SK-N-SH (cell line): ENCODE measurements at regions not wholly inside any gene's neighbourhood (a gene's known extent, or its start where the extent isn't known, plus 50 kb on each side); places are given as distances from the start of the nearest gene placed in this dataset.

Experiments used
- CTCF ChIA-PET: fragments of 300-600, 350-600 bp; formaldehyde crosslinking; extraction: SDS; loops from one replicate; lab custom pipeline; 2021; lab: Yijun Ruan, JAX
- POLR2A ChIA-PET: fragments of 350-600 bp; sonication (Branson Sonifier 250); formaldehyde crosslinking; extraction: SDS; loops from one replicate; lab custom pipeline; 2020; ENCODE audit warnings: antibody characterized with exemption, inconsistent platforms; lab: Yijun Ruan, JAX
- DNase-seq: peaks from one replicate; pipeline ENCODE4 v3.0.0; 2012
- H2AFZ ChIP-seq: fragments of 200-600 bp; sonication (generic); 2 replicates; pipeline ENCODE4 v1.8.1; 2016; ENCODE audit warnings: antibody characterized with exemption, mild to moderate bottlenecking, low read depth
- H3F3A ChIP-seq: fragments of 200-600 bp; sonication (generic); replicated peaks from 2 replicates; pipeline ENCODE3; 2016; ENCODE audit warnings: antibody characterized with exemption, mild to moderate bottlenecking; ENCODE audit not compliant: insufficient read depth
- H3K27ac ChIP-seq, 2 experiments: fragments of 200-500 bp in 1 of 2; fragments of 200-600 bp in 1 of 2; sonication (Bioruptor generic) in 1 of 2; sonication (generic), shearing (Covaris generic) in 1 of 2; 2 replicates each; pipeline versions ENCODE4 v1.5.1 to v1.6.1; 2014 to 2016; ENCODE audit warnings: low read depth in 2 of 2, inconsistent platforms in 1 of 2, low read length in 1 of 2, mild to moderate bottlenecking in 1 of 2, mixed read lengths in 1 of 2
- H3K27me3 ChIP-seq: fragments of 200-600 bp; sonication (generic), shearing (Covaris generic); 2 replicates; pipeline ENCODE4 v1.6.1; 2016; ENCODE audit warnings: mixed run types; ENCODE audit not compliant: insufficient read depth
- H3K36me3 ChIP-seq, 2 experiments: fragments of 200-500 bp in 1 of 2; fragments of 200-600 bp in 1 of 2; sonication (Bioruptor generic) in 1 of 2; sonication (generic) in 1 of 2; replicated peaks in 1 of 2; 2 replicates each; pipeline versions ENCODE3 to v1.5.1; 2014 to 2016; ENCODE audit warnings: low read length in 1 of 2, mild to moderate bottlenecking in 1 of 2; ENCODE audit not compliant: insufficient read depth in 2 of 2, control insufficient read depth in 1 of 2
- H3K4me1 ChIP-seq, 2 experiments: fragments of 200-500 bp in 1 of 2; fragments of 200-600 bp in 1 of 2; sonication (Bioruptor generic) in 1 of 2; sonication (generic), shearing (Covaris generic) in 1 of 2; 2 replicates each; pipeline versions ENCODE4 v1.5.1 to v1.6.1; 2014 to 2016; ENCODE audit warnings: low read depth in 1 of 2, low read length in 1 of 2, mixed run types in 1 of 2; ENCODE audit not compliant: insufficient read depth in 2 of 2, control insufficient read depth in 1 of 2
- H3K4me2 ChIP-seq: fragments of 200-600 bp; sonication (generic), shearing (Covaris generic); 2 replicates; pipeline ENCODE4 v1.6.1; 2017; ENCODE audit warnings: mixed run types
- H3K4me3 ChIP-seq, 2 experiments: fragments of 200-500 bp in 1 of 2; fragments of 200-600 bp in 1 of 2; sonication (Bioruptor generic) in 1 of 2; sonication (generic), shearing (Covaris generic) in 1 of 2; 2 replicates each; pipeline versions ENCODE4 v1.5.1 to v1.8.1; 2014 to 2016; ENCODE audit warnings: low read depth in 2 of 2, inconsistent platforms in 1 of 2, low read length in 1 of 2, mild to moderate bottlenecking in 1 of 2, mixed read lengths in 1 of 2, moderate library complexity in 1 of 2
- H3K79me2 ChIP-seq: fragments of 200-600 bp; sonication (generic); 2 replicates; pipeline ENCODE4 v1.8.1; 2017; ENCODE audit warnings: mild to moderate bottlenecking; ENCODE audit not compliant: insufficient read depth
- H3K9ac ChIP-seq: fragments of 200-600 bp; sonication (generic); 2 replicates; pipeline ENCODE4 v1.6.1; 2017; ENCODE audit warnings: mixed run types
- H3K9me2 ChIP-seq: fragments of 200-600 bp; sonication (generic); 2 replicates; pipeline ENCODE4 v1.6.1; 2017; ENCODE audit warnings: mixed run types
- H3K9me3 ChIP-seq: fragments of 200-600 bp; sonication (generic); 2 replicates; pipeline ENCODE4 v1.6.1; 2017; ENCODE audit warnings: mixed run types, mild to moderate bottlenecking, moderate library complexity
- H4K20me1 ChIP-seq: fragments of 200-600 bp; sonication (generic); 2 replicates; pipeline ENCODE4 v1.6.1; 2017; ENCODE audit warnings: mild to moderate bottlenecking, mixed run types; ENCODE audit not compliant: insufficient read depth
- GABPA ChIP-seq: IDR thresholded peaks from 2 replicates; pipeline ENCODE4 v1.4.0; 2012; ENCODE audit warnings: low read depth, mild to moderate bottlenecking
- MAX ChIP-seq: IDR thresholded peaks from 2 replicates; pipeline ENCODE4 v1.4.0; 2012; ENCODE audit warnings: low read depth
- MEF2A ChIP-seq: IDR thresholded peaks from 2 replicates; pipeline ENCODE4 v1.4.0; 2012; ENCODE audit warnings: low read depth, borderline replicate concordance
- MXI1 ChIP-seq: IDR thresholded peaks from 2 replicates; pipeline ENCODE4 v1.6.1; 2012; ENCODE audit warnings: mild to moderate bottlenecking, low read depth, low read length, improper control_type of control experiment
- RFX5 ChIP-seq: IDR thresholded peaks from 2 replicates; pipeline ENCODE4 v1.6.1; 2012; ENCODE audit warnings: mild to moderate bottlenecking, improper control_type of control experiment, low read length
- TAF1 ChIP-seq: IDR thresholded peaks from 2 replicates; pipeline ENCODE4 v1.6.1; 2012; ENCODE audit warnings: low read depth, mild to moderate bottlenecking, low read length, moderate library complexity, borderline replicate concordance
- USF2 ChIP-seq: fragments of 150-350 bp; IDR thresholded peaks from 2 replicates; pipeline ENCODE4 v1.6.1; 2017; ENCODE audit warnings: antibody characterized with exemption, low read length, low read depth, borderline replicate concordance
- WGBS: methylation state at CpG from one replicate; pipeline ENCODE4 v1.1.6; 2017; ENCODE audit warnings: low lambda C conversion rate; 5-methylcytosine and 5-hydroxymethylcytosine counted together
- TF ChIP-seq, protein P1 (sequence below): IDR thresholded peaks from 2 replicates; pipeline ENCODE4; 2012
- TF ChIP-seq, protein P2 (sequence below): IDR thresholded peaks from 2 replicates; pipeline ENCODE4 v1.6.1; 2012; ENCODE audit warnings: mild to moderate bottlenecking, low read depth, low read length, moderate library complexity
- TF ChIP-seq, protein P3 (sequence below): fragments of 200-600 bp; sonication (generic); IDR thresholded peaks from 2 replicates; pipeline ENCODE4 v1.6.1; 2017; ENCODE audit warnings: antibody characterized with exemption, mild to moderate bottlenecking, moderate library complexity

- peaks cover 0 to 14% of the 10 kb centered on the region in 2 experiments; a peak in 2 of 4 replicates for H3K4me1 ChIP-seq
- no peak overlapping the region for H2AFZ ChIP-seq
- H3K79me2 ChIP-seq: no peaks in the 10 kb centered on the region
- no peaks in the 10 kb centered on the region for H3K36me3 ChIP-seq
- no peak overlapping the region for H3K27ac ChIP-seq
- 86% methylated on average over 4 of the region's 4 CpGs for whole genome bisulfite sequencing
- TF ChIP-seq, protein P1, sequence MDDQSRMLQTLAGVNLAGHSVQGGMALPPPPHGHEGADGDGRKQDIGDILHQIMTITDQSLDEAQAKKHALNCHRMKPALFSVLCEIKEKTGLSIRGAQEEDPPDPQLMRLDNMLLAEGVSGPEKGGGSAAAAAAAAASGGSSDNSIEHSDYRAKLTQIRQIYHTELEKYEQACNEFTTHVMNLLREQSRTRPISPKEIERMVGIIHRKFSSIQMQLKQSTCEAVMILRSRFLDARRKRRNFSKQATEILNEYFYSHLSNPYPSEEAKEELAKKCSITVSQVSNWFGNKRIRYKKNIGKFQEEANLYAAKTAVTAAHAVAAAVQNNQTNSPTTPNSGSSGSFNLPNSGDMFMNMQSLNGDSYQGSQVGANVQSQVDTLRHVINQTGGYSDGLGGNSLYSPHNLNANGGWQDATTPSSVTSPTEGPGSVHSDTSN: no peak
- no peak for TF ChIP-seq USF2
- TF ChIP-seq, protein P2, sequence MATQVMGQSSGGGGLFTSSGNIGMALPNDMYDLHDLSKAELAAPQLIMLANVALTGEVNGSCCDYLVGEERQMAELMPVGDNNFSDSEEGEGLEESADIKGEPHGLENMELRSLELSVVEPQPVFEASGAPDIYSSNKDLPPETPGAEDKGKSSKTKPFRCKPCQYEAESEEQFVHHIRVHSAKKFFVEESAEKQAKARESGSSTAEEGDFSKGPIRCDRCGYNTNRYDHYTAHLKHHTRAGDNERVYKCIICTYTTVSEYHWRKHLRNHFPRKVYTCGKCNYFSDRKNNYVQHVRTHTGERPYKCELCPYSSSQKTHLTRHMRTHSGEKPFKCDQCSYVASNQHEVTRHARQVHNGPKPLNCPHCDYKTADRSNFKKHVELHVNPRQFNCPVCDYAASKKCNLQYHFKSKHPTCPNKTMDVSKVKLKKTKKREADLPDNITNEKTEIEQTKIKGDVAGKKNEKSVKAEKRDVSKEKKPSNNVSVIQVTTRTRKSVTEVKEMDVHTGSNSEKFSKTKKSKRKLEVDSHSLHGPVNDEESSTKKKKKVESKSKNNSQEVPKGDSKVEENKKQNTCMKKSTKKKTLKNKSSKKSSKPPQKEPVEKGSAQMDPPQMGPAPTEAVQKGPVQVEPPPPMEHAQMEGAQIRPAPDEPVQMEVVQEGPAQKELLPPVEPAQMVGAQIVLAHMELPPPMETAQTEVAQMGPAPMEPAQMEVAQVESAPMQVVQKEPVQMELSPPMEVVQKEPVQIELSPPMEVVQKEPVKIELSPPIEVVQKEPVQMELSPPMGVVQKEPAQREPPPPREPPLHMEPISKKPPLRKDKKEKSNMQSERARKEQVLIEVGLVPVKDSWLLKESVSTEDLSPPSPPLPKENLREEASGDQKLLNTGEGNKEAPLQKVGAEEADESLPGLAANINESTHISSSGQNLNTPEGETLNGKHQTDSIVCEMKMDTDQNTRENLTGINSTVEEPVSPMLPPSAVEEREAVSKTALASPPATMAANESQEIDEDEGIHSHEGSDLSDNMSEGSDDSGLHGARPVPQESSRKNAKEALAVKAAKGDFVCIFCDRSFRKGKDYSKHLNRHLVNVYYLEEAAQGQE: no peak
- no peak for TF ChIP-seq MEF2A
- no peak for TF ChIP-seq MAX
- TF ChIP-seq MXI1: no peak
- TF ChIP-seq, protein P3, sequence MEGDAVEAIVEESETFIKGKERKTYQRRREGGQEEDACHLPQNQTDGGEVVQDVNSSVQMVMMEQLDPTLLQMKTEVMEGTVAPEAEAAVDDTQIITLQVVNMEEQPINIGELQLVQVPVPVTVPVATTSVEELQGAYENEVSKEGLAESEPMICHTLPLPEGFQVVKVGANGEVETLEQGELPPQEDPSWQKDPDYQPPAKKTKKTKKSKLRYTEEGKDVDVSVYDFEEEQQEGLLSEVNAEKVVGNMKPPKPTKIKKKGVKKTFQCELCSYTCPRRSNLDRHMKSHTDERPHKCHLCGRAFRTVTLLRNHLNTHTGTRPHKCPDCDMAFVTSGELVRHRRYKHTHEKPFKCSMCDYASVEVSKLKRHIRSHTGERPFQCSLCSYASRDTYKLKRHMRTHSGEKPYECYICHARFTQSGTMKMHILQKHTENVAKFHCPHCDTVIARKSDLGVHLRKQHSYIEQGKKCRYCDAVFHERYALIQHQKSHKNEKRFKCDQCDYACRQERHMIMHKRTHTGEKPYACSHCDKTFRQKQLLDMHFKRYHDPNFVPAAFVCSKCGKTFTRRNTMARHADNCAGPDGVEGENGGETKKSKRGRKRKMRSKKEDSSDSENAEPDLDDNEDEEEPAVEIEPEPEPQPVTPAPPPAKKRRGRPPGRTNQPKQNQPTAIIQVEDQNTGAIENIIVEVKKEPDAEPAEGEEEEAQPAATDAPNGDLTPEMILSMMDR: no peak
- no peak for TF ChIP-seq RFX5
- TF ChIP-seq TAF1: no peak
- TF ChIP-seq GABPA: no peak
- H3K9me3 ChIP-seq: no peaks in the 10 kb centered on the region
- CTCF ChIA-PET: interaction anchor here (0.8 to 1.1 kb wide), 2 partner anchors 22 to 261 kb away, joined by 3 read pairs; no protein-coding TSS in a partner anchor
- no peaks in the 10 kb centered on the region for H3K27me3 ChIP-seq
- H3K9ac ChIP-seq: no peak overlapping the region
- H3K4me2 ChIP-seq: no peak overlapping the region
- H3K4me3 ChIP-seq: no peak overlapping the region
- no peak for DNase-seq
- no peaks in the 10 kb centered on the region for H3K9me2 ChIP-seq
- H3F3A ChIP-seq: peaks cover 10% of the 10 kb centered on the region
- POLR2A ChIA-PET: no interaction called here
- no peaks in the 10 kb centered on the region for H4K20me1 ChIP-seq
These were observed 301.8 kb downstream of the SP3 start for GRCh38 chr2:173663353-173663752.
